Vagina (tissue), 2 donors: ENCODE measurements at regions not wholly inside any gene's neighbourhood (a gene's known extent, or its start where the extent isn't known, plus 50 kb on each side); places are given as distances from the start of the nearest gene placed in this dataset.

Experiments used
- DNase-seq, 2 donors: peaks; one replicate each; pipeline ENCODE4 v3.0.0-alpha.2; 2017; ENCODE audit errors: extremely low spot score in 2 of 2
- H3K27ac ChIP-seq: fragments of 200-600 bp; sonication (generic); one replicate; pipeline ENCODE4 v1.5.1; 2019
- H3K27me3 ChIP-seq: fragments of 200-600 bp; sonication (generic); one replicate; pipeline ENCODE4 v1.5.1; 2019
- H3K36me3 ChIP-seq, 2 donors: fragments of 200-600 bp; sonication (generic); one replicate each; pipeline ENCODE4 v1.5.1; 2017 to 2019
- H3K4me1 ChIP-seq: fragments of 200-600 bp; sonication (generic); one replicate; pipeline ENCODE4 v1.5.1; 2019
- H3K4me3 ChIP-seq, 2 donors: fragments of 200-600 bp; sonication (generic); 1 replicate in 1 of 2; 2 replicates in 1 of 2; pipeline ENCODE4 v1.5.1; 2016 to 2019
- H3K9me3 ChIP-seq: fragments of 200-600 bp; sonication (generic); one replicate; pipeline ENCODE4 v1.5.1; 2019
- POLR2A ChIP-seq, 2 donors: fragments of 450-650 bp; IDR thresholded peaks; one replicate each; pipeline ENCODE4 v1.6.1; 2017; ENCODE audit warnings: antibody characterized with exemption in 2 of 2, mild to moderate bottlenecking in 2 of 2, moderate library complexity in 2 of 2
- POLR2AphosphoS5 ChIP-seq, 2 donors: sonication (generic); formaldehyde crosslinking; IDR thresholded peaks; one replicate each; pipeline ENCODE4 v1.9.0; 2017; ENCODE audit warnings: antibody characterized with exemption in 2 of 2, mild to moderate bottlenecking in 2 of 2, low read depth in 1 of 2; ENCODE audit not compliant: insufficient read depth in 1 of 2
- intact Hi-C: fragments of 100-400 bp; cut with DNase I; formaldehyde crosslinking; loops from one replicate; pipeline ENCODE4 v1.15.1; 2023
- TF ChIP-seq, protein P1 (sequence below), 3 experiments: fragments of 450-650 bp in 2 of 3; fragments of 200-600 bp in 1 of 3; sonication (generic) in 1 of 3; IDR thresholded peaks; one replicate each; pipeline ENCODE4 v1.5.1; 2017 to 2019; ENCODE audit warnings: antibody characterized with exemption in 3 of 3, mild to moderate bottlenecking in 2 of 3, moderate library complexity in 2 of 3

DNA sequence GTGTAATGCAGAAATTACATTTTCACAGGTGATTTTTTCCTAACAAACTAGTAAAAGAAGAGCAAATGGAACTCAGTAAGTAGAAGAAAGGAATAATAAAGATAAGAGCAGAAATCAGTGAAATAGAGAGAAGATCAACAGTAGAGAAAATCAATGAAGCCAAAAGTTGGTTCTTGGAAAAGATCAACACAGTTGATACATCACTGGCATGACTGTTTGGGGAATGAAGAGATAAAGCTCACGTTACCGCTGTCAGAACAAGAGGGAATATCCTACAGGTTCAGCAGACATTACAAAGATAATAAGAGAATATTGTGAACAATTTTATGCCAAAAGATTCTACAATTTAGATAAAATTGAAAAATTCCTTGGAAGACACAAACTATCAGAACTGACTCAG is 146.4 kb downstream of the ACTR3B start:
- TF ChIP-seq POLR2A (IDR thresholded peaks at IDR 0.05) (no peak), POLR2AphosphoS5 (IDR thresholded peaks at IDR 0.05; ENCODE audit: insufficient read depth in 1 of 2, low read depth in 1 of 2) (no peak)
- TF ChIP-seq, protein P1, sequence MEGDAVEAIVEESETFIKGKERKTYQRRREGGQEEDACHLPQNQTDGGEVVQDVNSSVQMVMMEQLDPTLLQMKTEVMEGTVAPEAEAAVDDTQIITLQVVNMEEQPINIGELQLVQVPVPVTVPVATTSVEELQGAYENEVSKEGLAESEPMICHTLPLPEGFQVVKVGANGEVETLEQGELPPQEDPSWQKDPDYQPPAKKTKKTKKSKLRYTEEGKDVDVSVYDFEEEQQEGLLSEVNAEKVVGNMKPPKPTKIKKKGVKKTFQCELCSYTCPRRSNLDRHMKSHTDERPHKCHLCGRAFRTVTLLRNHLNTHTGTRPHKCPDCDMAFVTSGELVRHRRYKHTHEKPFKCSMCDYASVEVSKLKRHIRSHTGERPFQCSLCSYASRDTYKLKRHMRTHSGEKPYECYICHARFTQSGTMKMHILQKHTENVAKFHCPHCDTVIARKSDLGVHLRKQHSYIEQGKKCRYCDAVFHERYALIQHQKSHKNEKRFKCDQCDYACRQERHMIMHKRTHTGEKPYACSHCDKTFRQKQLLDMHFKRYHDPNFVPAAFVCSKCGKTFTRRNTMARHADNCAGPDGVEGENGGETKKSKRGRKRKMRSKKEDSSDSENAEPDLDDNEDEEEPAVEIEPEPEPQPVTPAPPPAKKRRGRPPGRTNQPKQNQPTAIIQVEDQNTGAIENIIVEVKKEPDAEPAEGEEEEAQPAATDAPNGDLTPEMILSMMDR (IDR thresholded peaks at IDR 0.05): no peak
- intact Hi-C loops: no loop called here
- Histone ChIP-seq H3K27me3 (no peaks in the 10 kb centered on the region), H3K27ac (no peak overlapping the region), H3K4me3 (no peak overlapping the region), H3K9me3 (no peaks in the 10 kb centered on the region), H3K4me1 (no peaks in the 10 kb centered on the region), H3K36me3 (no peaks in the 10 kb centered on the region)
- no peak for DNase-seq

- DNase-seq: no peak
- Histone ChIP-seq H3K27ac (no peak overlapping the region), H3K27me3 (no peaks in the 10 kb centered on the region), H3K4me1 (no peaks in the 10 kb centered on the region), H3K4me3 (no peak overlapping the region), H3K9me3 (no peaks in the 10 kb centered on the region), H3K36me3 (no peaks in the 10 kb centered on the region)
- TF ChIP-seq, protein P1 (IDR thresholded peaks at IDR 0.05): no peak
- TF ChIP-seq POLR2A (IDR thresholded peaks at IDR 0.05) (no peak), POLR2AphosphoS5 (IDR thresholded peaks at IDR 0.05; ENCODE audit: insufficient read depth in 1 of 2, low read depth in 1 of 2) (no peak)
- intact Hi-C loops: no loop called here
Measured at GRCh38 chr7:152907042-152907761, 147.7 kb downstream of the ACTR3B start.

DNA sequence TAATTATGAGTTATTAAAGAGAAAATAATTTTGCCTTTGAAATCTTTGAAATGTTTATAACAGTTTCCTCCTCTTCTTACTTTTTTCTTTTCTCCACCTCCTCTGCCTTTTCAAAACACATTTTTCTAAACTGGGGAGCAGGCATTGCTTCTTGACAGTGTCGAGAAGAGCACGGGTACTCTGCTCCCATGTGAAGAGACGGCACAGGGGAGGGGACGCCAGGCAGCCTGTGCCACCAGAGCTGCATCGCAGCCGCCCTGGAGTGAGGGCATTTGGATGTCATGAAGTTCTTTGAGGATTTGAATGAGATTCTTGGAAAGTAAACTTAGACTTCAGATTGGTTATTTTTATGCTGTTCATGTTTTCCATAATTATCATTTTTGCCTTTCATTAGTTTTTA is 149.7 kb downstream of the ACTR3B start:
- Histone ChIP-seq H3K27ac (no peak overlapping the region), H3K27me3 (no peaks in the 10 kb centered on the region), H3K4me3 (no peak overlapping the region), H3K36me3 (no peaks in the 10 kb centered on the region), H3K4me1 (no peaks in the 10 kb centered on the region), H3K9me3 (no peaks in the 10 kb centered on the region)
- DNase-seq: no peak
- intact Hi-C loops: no loop called here
- TF ChIP-seq POLR2A (IDR thresholded peaks at IDR 0.05) (no peak), POLR2AphosphoS5 (IDR thresholded peaks at IDR 0.05; ENCODE audit: insufficient read depth in 1 of 2, low read depth in 1 of 2) (no peak)
- TF ChIP-seq, protein P1 (IDR thresholded peaks at IDR 0.05): no peak

DNA sequence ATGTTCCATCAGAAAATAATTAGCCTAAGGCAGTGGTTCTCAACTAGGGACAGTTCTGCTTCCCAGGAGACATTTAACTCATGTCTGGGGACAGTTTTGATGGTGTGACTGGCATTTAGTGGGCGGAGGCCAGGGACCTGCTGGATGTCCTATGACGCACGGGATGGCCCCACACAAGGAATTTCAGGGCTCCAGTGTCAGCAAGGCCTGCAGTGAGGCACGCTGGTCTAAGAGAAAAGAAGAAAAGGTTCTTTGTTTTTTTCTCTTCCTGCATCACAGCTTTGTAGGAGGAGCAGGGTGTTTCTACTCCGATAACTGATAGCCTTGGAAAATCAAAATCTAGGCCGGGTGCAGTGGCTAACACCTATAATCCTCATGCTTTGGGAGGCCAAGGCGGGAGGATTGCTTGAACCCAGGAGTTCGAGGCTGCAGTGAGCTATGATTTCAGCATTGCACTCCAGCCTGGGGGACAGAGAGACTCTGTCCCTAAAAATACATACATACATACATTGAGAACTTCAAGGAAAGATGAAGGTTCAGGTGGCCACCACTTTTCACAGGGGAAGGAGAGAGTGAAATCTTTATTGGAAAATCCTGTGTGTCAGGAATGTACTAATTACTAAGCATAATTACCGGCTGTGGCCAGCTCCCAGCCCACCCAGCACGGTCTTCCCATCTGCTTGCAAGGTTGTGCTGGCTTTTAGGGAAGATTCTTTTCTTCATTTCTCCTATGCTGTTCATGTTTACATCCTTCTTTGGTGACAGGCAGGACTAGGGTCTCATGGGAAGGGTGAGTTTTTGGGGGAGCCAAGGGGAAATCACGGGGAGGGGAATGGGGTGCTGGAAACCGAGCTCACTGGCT is 150.4 kb downstream of the ACTR3B start:
- intact Hi-C loops: no loop called here

More for the DNA sequence above, 150.4 kb downstream of the ACTR3B start:
- TF ChIP-seq, protein P1 (IDR thresholded peaks at IDR 0.05): no peak
- no peak for TF ChIP-seq POLR2A (IDR thresholded peaks at IDR 0.05)
- no peak for TF ChIP-seq POLR2AphosphoS5 (IDR thresholded peaks at IDR 0.05; ENCODE audit: insufficient read depth in 1 of 2, low read depth in 1 of 2)
- Histone ChIP-seq H3K4me3 (no peak overlapping the region), H3K4me1 (no peaks in the 10 kb centered on the region), H3K27ac (no peak overlapping the region), H3K36me3 (no peaks in the 10 kb centered on the region), H3K9me3 (no peaks in the 10 kb centered on the region), H3K27me3 (no peaks in the 10 kb centered on the region)
- no peak for DNase-seq
